Upper lobe of left lung (tissue), 6 donors: ENCODE measurements at regions not wholly inside any gene's neighbourhood (a gene's known extent, or its start where the extent isn't known, plus 50 kb on each side); places are given as distances from the start of the nearest gene placed in this dataset.

Experiments
- ATAC-seq, 2 donors: fragments of 200-7000 bp; cut with Tn5 transposase; one replicate each; pipeline ENCODE4 v1.9.1; 2022; ENCODE audit warnings: mild to moderate bottlenecking in 2 of 2, moderate library complexity in 2 of 2; ENCODE audit not compliant: low FRiP score in 2 of 2
- DNase-seq, 2 donors: peaks; one replicate each; pipeline ENCODE4 v3.0.0-alpha.2; 2019 to 2020
- H3K27ac ChIP-seq, 4 donors: fragments of 200-600 bp; sonication (generic); one replicate each; pipeline ENCODE4 v1.5.1; 2016 to 2019
- H3K27me3 ChIP-seq, 4 donors: fragments of 200-600 bp; sonication (generic); one replicate each; pipeline ENCODE4 v1.5.1; 2017 to 2019
- H3K36me3 ChIP-seq, 4 donors: fragments of 200-600 bp; sonication (generic); one replicate each; pipeline ENCODE4 v1.5.1; 2016 to 2019
- H3K4me1 ChIP-seq, 4 donors: fragments of 200-600 bp; sonication (generic); one replicate each; pipeline ENCODE4 v1.5.1; 2018 to 2019
- H3K4me3 ChIP-seq, 4 donors: fragments of 200-600 bp; sonication (generic); one replicate each; pipeline ENCODE4 v1.5.1; 2017 to 2019; ENCODE audit warnings: mild to moderate bottlenecking in 2 of 4, moderate library complexity in 1 of 4
- H3K9me3 ChIP-seq, 4 donors: fragments of 200-600 bp; sonication (generic); one replicate each; pipeline ENCODE4 v1.5.1; 2018 to 2019
- EP300 ChIP-seq, 4 donors: sonication (generic); formaldehyde crosslinking; IDR thresholded peaks; one replicate each; pipeline ENCODE4 v1.5.1; 2017; ENCODE audit warnings: antibody characterized with exemption in 4 of 4, control low read depth in 2 of 4
- POLR2A ChIP-seq, 4 donors: fragments of 450-650 bp; IDR thresholded peaks; one replicate each; pipeline ENCODE4 v1.5.1; 2016 to 2017; ENCODE audit warnings: antibody characterized with exemption in 4 of 4, mild to moderate bottlenecking in 2 of 4
- POLR2AphosphoS5 ChIP-seq, 2 donors: sonication (generic); formaldehyde crosslinking; IDR thresholded peaks; one replicate each; pipeline ENCODE4 v1.5.1; 2017; ENCODE audit warnings: antibody characterized with exemption in 2 of 2
- WGBS, 2 donors: methylation state at CpG; one replicate each; pipeline ENCODE4 v1.1.5; 2017 to 2018; 5-methylcytosine and 5-hydroxymethylcytosine counted together
- TF ChIP-seq, protein P1 (sequence below), 6 experiments: fragments of 450-650 bp in 4 of 6; fragments of 200-600 bp in 2 of 6; sonication (generic) in 2 of 6; IDR thresholded peaks; one replicate each; pipeline ENCODE4 v1.5.1; 2016 to 2019; ENCODE audit warnings: antibody characterized with exemption in 6 of 6
- donor health status: DM: no; HTN: no; CAD: no; lungs with moderate emphysema.
- donor health status: DM: no; HTN: yes; CAD: no; lungs with severe emphysema.

DNA sequence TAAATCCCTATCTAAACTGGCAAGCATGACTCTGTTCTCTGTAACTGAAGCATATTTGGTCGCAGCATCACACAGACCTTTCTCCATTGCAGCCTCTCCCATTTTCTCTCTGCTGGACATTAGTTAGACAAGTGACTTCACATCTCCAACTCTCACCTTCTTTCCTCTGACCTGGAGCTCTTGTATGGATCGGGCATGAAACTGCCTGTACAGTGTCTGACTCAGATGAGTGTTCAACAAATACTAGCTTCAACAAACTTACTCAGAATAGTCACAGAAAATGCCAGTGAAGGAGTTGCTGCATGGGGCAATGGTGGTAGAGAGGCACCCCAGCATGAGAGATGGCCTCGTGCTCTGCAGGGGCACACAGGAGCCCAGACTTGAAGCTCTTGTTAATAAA lies 104.7 kb upstream of the COPS8 start:
- no peak overlapping the region for H3K27ac ChIP-seq
- WGBS, 2 donors: 87 to 93% methylated on average over 3 of the region's 3 CpGs
- H3K9me3 ChIP-seq: peaks cover 0 to 5% (median 2%) of the 10 kb centered on the region in 4 donors
- no peak for TF ChIP-seq POLR2AphosphoS5 (IDR thresholded peaks at IDR 0.05)
- no peak for TF ChIP-seq EP300 (IDR thresholded peaks at IDR 0.05)
- TF ChIP-seq POLR2A (IDR thresholded peaks at IDR 0.05): no peak
- TF ChIP-seq, protein P1, sequence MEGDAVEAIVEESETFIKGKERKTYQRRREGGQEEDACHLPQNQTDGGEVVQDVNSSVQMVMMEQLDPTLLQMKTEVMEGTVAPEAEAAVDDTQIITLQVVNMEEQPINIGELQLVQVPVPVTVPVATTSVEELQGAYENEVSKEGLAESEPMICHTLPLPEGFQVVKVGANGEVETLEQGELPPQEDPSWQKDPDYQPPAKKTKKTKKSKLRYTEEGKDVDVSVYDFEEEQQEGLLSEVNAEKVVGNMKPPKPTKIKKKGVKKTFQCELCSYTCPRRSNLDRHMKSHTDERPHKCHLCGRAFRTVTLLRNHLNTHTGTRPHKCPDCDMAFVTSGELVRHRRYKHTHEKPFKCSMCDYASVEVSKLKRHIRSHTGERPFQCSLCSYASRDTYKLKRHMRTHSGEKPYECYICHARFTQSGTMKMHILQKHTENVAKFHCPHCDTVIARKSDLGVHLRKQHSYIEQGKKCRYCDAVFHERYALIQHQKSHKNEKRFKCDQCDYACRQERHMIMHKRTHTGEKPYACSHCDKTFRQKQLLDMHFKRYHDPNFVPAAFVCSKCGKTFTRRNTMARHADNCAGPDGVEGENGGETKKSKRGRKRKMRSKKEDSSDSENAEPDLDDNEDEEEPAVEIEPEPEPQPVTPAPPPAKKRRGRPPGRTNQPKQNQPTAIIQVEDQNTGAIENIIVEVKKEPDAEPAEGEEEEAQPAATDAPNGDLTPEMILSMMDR (IDR thresholded peaks at IDR 0.05): no peak
- DNase-seq (no peak), ATAC-seq (no peak)
- H3K4me3 ChIP-seq: no peak overlapping the region
- H3K4me1 ChIP-seq: peaks cover 0 to 7% (median 1%) of the 10 kb centered on the region in 4 donors
- no peaks in the 10 kb centered on the region for H3K27me3 ChIP-seq
- H3K36me3 ChIP-seq: no peaks in the 10 kb centered on the region

- H3K4me3 ChIP-seq: no peak overlapping the region
- ATAC-seq: no peak
- H3K27me3 ChIP-seq: no peaks in the 10 kb centered on the region
- H3K4me1 ChIP-seq: peaks cover 0 to 7% (median 3%) of the 10 kb centered on the region in 4 donors
- no peak overlapping the region for H3K27ac ChIP-seq
- H3K36me3 ChIP-seq: no peaks in the 10 kb centered on the region
- H3K9me3 ChIP-seq: peaks cover 0 to 5% (median 2%) of the 10 kb centered on the region in 4 donors
- TF ChIP-seq POLR2AphosphoS5 (IDR thresholded peaks at IDR 0.05) (no peak), POLR2A (IDR thresholded peaks at IDR 0.05) (no peak), EP300 (IDR thresholded peaks at IDR 0.05) (no peak)
- TF ChIP-seq, protein P1 (IDR thresholded peaks at IDR 0.05): no peak
- WGBS, 2 donors: 91 to 93% methylated on average over 4 of the region's 4 CpGs
- peak in 1 of 2 donors; percentile 9 for DNase-seq
Measured at GRCh38 chr2:236981701-236982485, 103.8 kb upstream of the COPS8 start.

DNA sequence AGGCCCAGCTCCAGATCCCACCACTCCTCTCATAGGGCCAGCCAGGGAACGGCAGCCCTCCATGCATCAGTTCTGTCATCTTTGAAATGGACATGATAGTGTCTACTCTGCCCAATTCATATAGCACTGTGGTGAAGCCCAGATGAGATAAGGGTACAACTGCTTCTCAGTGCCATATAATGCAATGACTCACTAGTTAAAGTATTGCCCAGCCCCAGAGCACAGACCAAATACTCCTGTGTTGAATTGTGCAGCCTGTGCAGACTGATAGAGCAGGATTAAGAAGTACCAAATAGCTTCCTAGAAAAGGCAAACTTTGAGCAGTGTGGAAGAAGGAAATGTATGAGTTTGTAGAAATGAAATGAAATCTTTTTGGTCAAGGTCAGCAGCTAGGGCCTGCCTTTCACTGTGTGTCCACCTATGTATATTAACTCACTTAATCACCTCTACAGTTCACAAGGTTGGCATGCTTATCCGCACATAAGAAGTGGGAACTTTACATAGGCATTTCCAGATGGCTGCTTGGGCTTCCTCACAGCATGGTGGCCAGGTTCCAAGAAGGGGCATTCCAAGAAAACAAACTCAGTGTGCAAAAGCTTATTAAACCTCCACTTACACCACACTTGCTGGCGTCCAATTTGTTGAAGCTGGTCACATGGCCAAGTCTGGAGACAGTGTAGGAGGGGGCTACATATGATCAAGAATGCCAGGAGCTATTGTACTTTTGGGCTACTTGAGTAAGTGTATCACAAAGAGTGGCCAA lies 102.8 kb upstream of the COPS8 start:
- H3K27me3 ChIP-seq: no peaks in the 10 kb centered on the region
- no peak overlapping the region for H3K4me3 ChIP-seq
- no peak for ATAC-seq
- no peaks in the 10 kb centered on the region for H3K36me3 ChIP-seq
- peaks cover 0 to 5% (median 2%) of the 10 kb centered on the region in 4 donors for H3K9me3 ChIP-seq
- no peak overlapping the region for H3K27ac ChIP-seq
- TF ChIP-seq EP300 (IDR thresholded peaks at IDR 0.05) (no peak), POLR2A (IDR thresholded peaks at IDR 0.05) (no peak), POLR2AphosphoS5 (IDR thresholded peaks at IDR 0.05) (no peak)
- TF ChIP-seq, protein P1 (IDR thresholded peaks at IDR 0.05): no peak
- peak in 1 of 2 donors; percentile 6 for DNase-seq
- peaks cover under 1 to 13% (median 12%) of the 10 kb centered on the region in 4 donors for H3K4me1 ChIP-seq
- 95 to 96% methylated on average over 3 of the region's 3 CpGs for WGBS, 2 donors

- Histone ChIP-seq H3K4me3 (no peak overlapping the region), H3K4me1 (peaks cover 9 to 23% (median 23%) of the 10 kb centered on the region in 4 donors), H3K27me3 (no peaks in the 10 kb centered on the region), H3K36me3 (no peaks in the 10 kb centered on the region), H3K9me3 (peaks cover 0 to 5% (median 2%) of the 10 kb centered on the region in 4 donors), H3K27ac (no peak overlapping the region)
- WGBS, 2 donors: 46 to 63% methylated on average over 1 of the region's 1 CpG
- ATAC-seq (peak in 1 of 2 donors; percentile 50), DNase-seq (no peak)
- TF ChIP-seq, protein P1 (IDR thresholded peaks at IDR 0.05): no peak
- TF ChIP-seq POLR2A (IDR thresholded peaks at IDR 0.05): no peak
- TF ChIP-seq EP300 (IDR thresholded peaks at IDR 0.05): no peak
- TF ChIP-seq POLR2AphosphoS5 (IDR thresholded peaks at IDR 0.05): no peak
Measured at GRCh38 chr2:236984046-236984445, 101.6 kb upstream of the COPS8 start.
